Astrocyte (in vitro differentiated cells and primary cell): ENCODE measurements at regions not wholly inside any gene's neighbourhood (a gene's known extent, or its start where the extent isn't known, plus 50 kb on each side); places are given as distances from the start of the nearest gene placed in this dataset.

Experiments
- DNase-seq: peaks from one replicate; pipeline ENCODE4 v3.0.0-alpha.2; 2010; ENCODE audit warnings: low read depth
- FAIRE-seq: peaks from 2 replicates; lab custom pipeline; 2011; peaks lifted over from hg19 to GRCh38; lab: Jason Lieb, UNC
- H2AFZ ChIP-seq: 2 replicates; pipeline ENCODE4 v1.6.0; 2012; ENCODE audit warnings: low read depth, low read length, inconsistent platforms
- H3K27ac ChIP-seq: 2 replicates; pipeline ENCODE4 v1.5.1; 2011; ENCODE audit warnings: low read depth, low read length, inconsistent platforms
- H3K27me3 ChIP-seq: 2 replicates; pipeline ENCODE4 v1.6.0; 2011; ENCODE audit warnings: low read length, inconsistent platforms; ENCODE audit not compliant: insufficient read depth
- H3K36me3 ChIP-seq: 2 replicates; pipeline ENCODE4 v1.5.1; 2011; ENCODE audit warnings: low read length, inconsistent platforms; ENCODE audit not compliant: insufficient read depth
- H3K4me1 ChIP-seq: 2 replicates; pipeline ENCODE4 v1.5.1; 2011; ENCODE audit warnings: low read length, inconsistent platforms; ENCODE audit not compliant: insufficient read depth
- H3K4me2 ChIP-seq: 2 replicates; pipeline ENCODE4 v1.6.0; 2012; ENCODE audit warnings: low read length, inconsistent platforms
- H3K4me3 ChIP-seq: 2 replicates; pipeline ENCODE4 v1.5.1; 2011; ENCODE audit warnings: low read depth, mild to moderate bottlenecking, low read length, inconsistent platforms; ENCODE audit not compliant: insufficient read depth
- H3K79me2 ChIP-seq: 2 replicates; pipeline ENCODE4 v1.6.0; 2012; ENCODE audit warnings: mild to moderate bottlenecking, low read length, inconsistent platforms; ENCODE audit not compliant: insufficient read depth
- H3K9ac ChIP-seq: 2 replicates; pipeline ENCODE4 v1.6.0; 2012; ENCODE audit warnings: mild to moderate bottlenecking, low read length, inconsistent platforms
- H3K9me3 ChIP-seq: 2 replicates; pipeline ENCODE4 v1.5.1; 2012; ENCODE audit warnings: low read depth, mild to moderate bottlenecking, low read length, inconsistent platforms; ENCODE audit not compliant: insufficient read depth
- H4K20me1 ChIP-seq: 2 replicates; pipeline ENCODE4 v1.6.0; 2012; ENCODE audit warnings: low read length, inconsistent platforms; ENCODE audit not compliant: insufficient read depth
- H3K27ac Mint-ChIP-seq: one replicate; pipeline ENCODE4 v1.8.0; 2021; ENCODE audit warnings: mild to moderate bottlenecking, mixed read lengths; ENCODE audit not compliant: unreplicated experiment
- H3K27me3 Mint-ChIP-seq: one replicate; pipeline ENCODE4 v1.8.0; 2021; ENCODE audit warnings: low read depth, mixed read lengths; ENCODE audit not compliant: unreplicated experiment
- H3K36me3 Mint-ChIP-seq: one replicate; pipeline ENCODE4 v1.8.0; 2021; ENCODE audit warnings: low read depth, mixed read lengths; ENCODE audit not compliant: unreplicated experiment
- H3K4me1 Mint-ChIP-seq: one replicate; pipeline ENCODE4 v1.8.0; 2021; ENCODE audit warnings: low read depth, mixed read lengths; ENCODE audit not compliant: unreplicated experiment
- H3K4me3 Mint-ChIP-seq: one replicate; pipeline ENCODE4 v1.8.0; 2021; ENCODE audit warnings: mild to moderate bottlenecking, moderate library complexity, mixed read lengths; ENCODE audit not compliant: unreplicated experiment
- H3K9me3 Mint-ChIP-seq: one replicate; pipeline ENCODE4 v1.8.0; 2021; ENCODE audit warnings: mild to moderate bottlenecking, mixed read lengths; ENCODE audit not compliant: unreplicated experiment
- EZH2 ChIP-seq: IDR thresholded peaks from 2 replicates; pipeline ENCODE4 v1.6.1; 2012; ENCODE audit warnings: mild to moderate bottlenecking, low read length, inconsistent platforms; ENCODE audit not compliant: insufficient read depth
- TF ChIP-seq, protein P1 (sequence below): IDR thresholded peaks from 2 replicates; pipeline ENCODE4 v1.5.1; 2011; ENCODE audit warnings: low read depth, mild to moderate bottlenecking, inconsistent platforms, low read length, moderate library complexity; ENCODE audit not compliant: insufficient read depth

DNA sequence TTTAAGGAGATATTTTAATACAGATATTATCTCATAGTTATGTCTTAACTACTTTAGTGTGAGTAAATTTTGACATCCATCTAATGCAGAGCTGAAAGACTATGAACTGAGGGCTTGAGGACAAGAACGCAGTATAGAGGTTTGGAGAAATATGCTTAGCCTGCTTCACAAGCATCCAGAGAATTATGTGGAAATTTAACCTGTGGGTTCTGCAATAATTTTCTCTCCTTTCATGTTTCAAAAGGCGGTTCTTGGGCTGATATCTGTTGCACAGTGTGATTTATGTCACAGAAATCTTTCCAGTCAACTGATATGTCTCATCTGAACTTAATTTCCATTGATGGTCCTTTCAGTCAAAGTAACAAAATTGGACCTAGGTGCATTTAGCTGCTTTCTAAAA is 371.9 kb upstream of the VRK2 start:
- no peak overlapping the region for H3K9ac ChIP-seq
- H3K9me3 ChIP-seq = no peaks in the 10 kb centered on the region
- H4K20me1 ChIP-seq = no peaks in the 10 kb centered on the region
- no peaks in the 10 kb centered on the region for H3K4me1 ChIP-seq
- no peaks in the 10 kb centered on the region for H3K79me2 ChIP-seq
- no peaks in the 10 kb centered on the region for H3K36me3 ChIP-seq
- DNase-seq (no peak), FAIRE-seq (no peak)
- H3K9me3 Mint-ChIP-seq = no peaks in the 10 kb centered on the region
- H3K36me3 Mint-ChIP-seq = no peaks in the 10 kb centered on the region
- H3K4me2 ChIP-seq = no peak overlapping the region
- H3K4me3 ChIP-seq = no peak overlapping the region
- no peaks in the 10 kb centered on the region for H3K4me1 Mint-ChIP-seq
- no peaks in the 10 kb centered on the region for H3K27me3 Mint-ChIP-seq
- TF ChIP-seq EZH2 = no peak
- TF ChIP-seq, protein P1, sequence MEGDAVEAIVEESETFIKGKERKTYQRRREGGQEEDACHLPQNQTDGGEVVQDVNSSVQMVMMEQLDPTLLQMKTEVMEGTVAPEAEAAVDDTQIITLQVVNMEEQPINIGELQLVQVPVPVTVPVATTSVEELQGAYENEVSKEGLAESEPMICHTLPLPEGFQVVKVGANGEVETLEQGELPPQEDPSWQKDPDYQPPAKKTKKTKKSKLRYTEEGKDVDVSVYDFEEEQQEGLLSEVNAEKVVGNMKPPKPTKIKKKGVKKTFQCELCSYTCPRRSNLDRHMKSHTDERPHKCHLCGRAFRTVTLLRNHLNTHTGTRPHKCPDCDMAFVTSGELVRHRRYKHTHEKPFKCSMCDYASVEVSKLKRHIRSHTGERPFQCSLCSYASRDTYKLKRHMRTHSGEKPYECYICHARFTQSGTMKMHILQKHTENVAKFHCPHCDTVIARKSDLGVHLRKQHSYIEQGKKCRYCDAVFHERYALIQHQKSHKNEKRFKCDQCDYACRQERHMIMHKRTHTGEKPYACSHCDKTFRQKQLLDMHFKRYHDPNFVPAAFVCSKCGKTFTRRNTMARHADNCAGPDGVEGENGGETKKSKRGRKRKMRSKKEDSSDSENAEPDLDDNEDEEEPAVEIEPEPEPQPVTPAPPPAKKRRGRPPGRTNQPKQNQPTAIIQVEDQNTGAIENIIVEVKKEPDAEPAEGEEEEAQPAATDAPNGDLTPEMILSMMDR = no peak
- no peak overlapping the region for H3K27ac ChIP-seq
- no peaks in the 10 kb centered on the region for H3K27me3 ChIP-seq
- H3K4me3 Mint-ChIP-seq = no peak overlapping the region
- H3K27ac Mint-ChIP-seq = no peak overlapping the region
- no peak overlapping the region for H2AFZ ChIP-seq

DNA sequence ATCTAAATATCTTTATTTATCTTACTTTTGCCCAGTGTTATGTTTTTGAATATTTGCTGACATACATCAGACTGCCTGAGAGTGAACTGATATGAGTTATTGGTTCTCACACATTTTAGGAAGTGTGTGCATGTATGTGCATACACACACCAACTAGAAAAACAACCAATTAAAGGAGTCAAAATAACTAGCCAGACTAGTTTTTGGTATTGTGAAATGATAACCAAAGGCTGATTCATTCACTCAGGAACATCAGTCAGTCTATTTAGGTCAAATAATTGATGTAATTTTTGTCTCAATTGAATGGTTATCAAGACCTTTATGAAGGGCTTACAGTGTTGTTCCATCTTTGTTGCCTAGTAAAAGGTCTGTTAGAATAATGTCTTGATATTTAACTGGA is 369.3 kb upstream of the VRK2 start:
- H3K27ac Mint-ChIP-seq = no peak overlapping the region
- Histone ChIP-seq H3K9me3 (no peaks in the 10 kb centered on the region), H3K27ac (no peak overlapping the region), H3K4me3 (no peak overlapping the region), H3K4me1 (no peaks in the 10 kb centered on the region), H3K36me3 (no peaks in the 10 kb centered on the region), H3K4me2 (no peak overlapping the region), H3K79me2 (no peaks in the 10 kb centered on the region), H3K9ac (no peak overlapping the region), H4K20me1 (no peaks in the 10 kb centered on the region), H2AFZ (no peak overlapping the region), H3K27me3 (no peaks in the 10 kb centered on the region)
- no peaks in the 10 kb centered on the region for H3K36me3 Mint-ChIP-seq
- DNase-seq (no peak), FAIRE-seq (no peak)
- H3K27me3 Mint-ChIP-seq = no peaks in the 10 kb centered on the region
- no peaks in the 10 kb centered on the region for H3K4me1 Mint-ChIP-seq
- no peaks in the 10 kb centered on the region for H3K9me3 Mint-ChIP-seq
- no peak for TF ChIP-seq EZH2
- no peak overlapping the region for H3K4me3 Mint-ChIP-seq

GRCh38 chr2:57681650-57682049 is 365.0 kb upstream of the VRK2 start:
- DNase-seq = no peak
- Histone ChIP-seq H3K79me2 (no peaks in the 10 kb centered on the region), H3K36me3 (no peaks in the 10 kb centered on the region), H2AFZ (no peak overlapping the region), H3K4me3 (no peak overlapping the region), H3K9ac (no peak overlapping the region), H3K4me1 (no peaks in the 10 kb centered on the region), H3K4me2 (no peak overlapping the region), H3K9me3 (no peaks in the 10 kb centered on the region), H3K27me3 (no peaks in the 10 kb centered on the region), H4K20me1 (no peaks in the 10 kb centered on the region), H3K27ac (no peak overlapping the region)
- Mint-ChIP-seq H3K36me3 (no peaks in the 10 kb centered on the region), H3K27me3 (no peaks in the 10 kb centered on the region), H3K4me3 (no peak overlapping the region), H3K4me1 (no peaks in the 10 kb centered on the region), H3K27ac (no peak overlapping the region), H3K9me3 (no peaks in the 10 kb centered on the region)
- no peak for FAIRE-seq
- TF ChIP-seq EZH2 = no peak
- TF ChIP-seq, protein P1 = no peak
